ENCODE measurements at regions not wholly inside any gene's neighbourhood (a gene's known extent, or its start where the extent isn't known, plus 50 kb on each side); places are given as distances from the start of the nearest gene placed in this dataset.

GRCh38 chr1:214126697-214127146 is 138.9 kb downstream of the PROX1 start:
- no peaks in the 10 kb centered on the region for H3K79me2 ChIP-seq (ENCODE audit: insufficient read depth, low read depth, low read length)
- ChIA-PET CTCF (ENCODE audit: unreplicated experiment) (no interaction called here), POLR2A (no interaction called here)
- H2AFZ ChIP-seq (ENCODE audit: low read length), result no peak overlapping the region
- no peak for DNase-seq (ENCODE audit: low spot score)
- H4K20me1 ChIP-seq (ENCODE audit: insufficient read depth, low read length), result no peaks in the 10 kb centered on the region
- intact Hi-C loops (cut with micrococcal nuclease; ENCODE audit: unreplicated experiment), result loop anchor here (10.0 kb wide), 2 partner anchors 752 to 1648 kb away; no protein-coding TSS in a partner anchor
- H3K9me2 ChIP-seq (ENCODE audit: insufficient read depth, low read length), result no peaks in the 10 kb centered on the region
- no peak for TF ChIP-seq EZH2phosphoT487 (IDR thresholded peaks at IDR 0.05; ENCODE audit: borderline replicate concordance, low read depth, low read length)
- TF ChIP-seq CTCF (conservative IDR thresholded peaks at IDR 0.05; ENCODE audit: low read length), result no peak
- H3K9me3 ChIP-seq (ENCODE audit: low read length), result no peaks in the 10 kb centered on the region
- no TSS peak for BruUV-seq (replicated peaks)
- no peaks in the 10 kb centered on the region for H3K4me1 ChIP-seq (ENCODE audit: insufficient read depth, low read length, poor library complexity, severe bottlenecking)
- H3K36me3 ChIP-seq (ENCODE audit: insufficient read depth, low read length), result no peaks in the 10 kb centered on the region
- H3K4me3 ChIP-seq (ENCODE audit: low read depth, low read length, poor library complexity, severe bottlenecking), result no peak overlapping the region
- H3K27ac ChIP-seq (ENCODE audit: low read depth, low read length, poor library complexity, severe bottlenecking), result no peak overlapping the region
- no peak overlapping the region for H3K4me2 ChIP-seq (ENCODE audit: low read length)

GRCh38 chr1:214127705-214128104 is 139.9 kb downstream of the PROX1 start:
- Histone ChIP-seq H3K9me2 (ENCODE audit: insufficient read depth, low read length) (no peaks in the 10 kb centered on the region), H3K9me3 (ENCODE audit: low read length) (no peaks in the 10 kb centered on the region), H3K4me3 (ENCODE audit: low read depth, low read length, poor library complexity, severe bottlenecking) (no peak overlapping the region), H3K27ac (ENCODE audit: low read depth, low read length, poor library complexity, severe bottlenecking) (no peak overlapping the region), H3K36me3 (ENCODE audit: insufficient read depth, low read length) (no peaks in the 10 kb centered on the region), H2AFZ (ENCODE audit: low read length) (no peak overlapping the region), H4K20me1 (ENCODE audit: insufficient read depth, low read length) (no peaks in the 10 kb centered on the region), H3K79me2 (ENCODE audit: insufficient read depth, low read depth, low read length) (no peaks in the 10 kb centered on the region), H3K4me1 (ENCODE audit: insufficient read depth, low read length, poor library complexity, severe bottlenecking) (no peaks in the 10 kb centered on the region), H3K4me2 (ENCODE audit: low read length) (no peak overlapping the region)
- DNase-seq (ENCODE audit: low spot score), result no peak
- BruUV-seq (replicated peaks), result no TSS peak
- intact Hi-C loops (cut with micrococcal nuclease; ENCODE audit: unreplicated experiment), result loop anchor here (10.0 kb wide), 2 partner anchors 753 to 1647 kb away; no protein-coding TSS in a partner anchor
- CTCF ChIA-PET (ENCODE audit: unreplicated experiment), result no interaction called here
- POLR2A ChIA-PET, result no interaction called here
- no peak for TF ChIP-seq CTCF (conservative IDR thresholded peaks at IDR 0.05; ENCODE audit: low read length)
- no peak for TF ChIP-seq EZH2phosphoT487 (IDR thresholded peaks at IDR 0.05; ENCODE audit: borderline replicate concordance, low read depth, low read length)

GRCh38 chr1:214135886-214136285 is 145.1 kb upstream of the SMYD2 start:
- no peaks in the 10 kb centered on the region for H3K79me2 ChIP-seq (ENCODE audit: insufficient read depth, low read depth, low read length)
- DNase-seq (ENCODE audit: low spot score), result no peak
- no peak overlapping the region for H3K4me3 ChIP-seq (ENCODE audit: low read depth, low read length, poor library complexity, severe bottlenecking)
- no peaks in the 10 kb centered on the region for H3K9me3 ChIP-seq (ENCODE audit: low read length)
- no peaks in the 10 kb centered on the region for H3K9me2 ChIP-seq (ENCODE audit: insufficient read depth, low read length)
- no peak overlapping the region for H2AFZ ChIP-seq (ENCODE audit: low read length)
- POLR2A ChIA-PET, result interaction anchor here (0.6 kb wide), 1 partner anchor 797 kb away, joined by 5 read pairs; no protein-coding TSS in a partner anchor
- no peaks in the 10 kb centered on the region for H3K4me1 ChIP-seq (ENCODE audit: insufficient read depth, low read length, poor library complexity, severe bottlenecking)
- no peaks in the 10 kb centered on the region for H3K36me3 ChIP-seq (ENCODE audit: insufficient read depth, low read length)
- BruUV-seq (replicated peaks), result no TSS peak
- TF ChIP-seq CTCF (conservative IDR thresholded peaks at IDR 0.05; ENCODE audit: low read length) (no peak), EZH2phosphoT487 (IDR thresholded peaks at IDR 0.05; ENCODE audit: borderline replicate concordance, low read depth, low read length) (no peak)
- H4K20me1 ChIP-seq (ENCODE audit: insufficient read depth, low read length), result no peaks in the 10 kb centered on the region
- CTCF ChIA-PET (ENCODE audit: unreplicated experiment), result no interaction called here
- H3K4me2 ChIP-seq (ENCODE audit: low read length), result no peak overlapping the region
- no peak overlapping the region for H3K27ac ChIP-seq (ENCODE audit: low read depth, low read length, poor library complexity, severe bottlenecking)
- intact Hi-C loops (cut with micrococcal nuclease; ENCODE audit: unreplicated experiment), result no loop called here

Measured in OCI-LY7 (cell line).